Parathyroid adenoma (tissue), 2 donors: ENCODE measurements at regions not wholly inside any gene's neighbourhood (a gene's known extent, or its start where the extent isn't known, plus 50 kb on each side); places are given as distances from the start of the nearest gene placed in this dataset.
"Not testable (repeated sequence)": the region's sequence is repeated elsewhere in the genome, so short reads cannot be mapped to it uniquely, and the experiment has no call there.

ENCODE experiments used
- H2AFZ ChIP-seq: fragments of 300-600 bp; sonication (generic); one replicate; pipeline ENCODE4 v1.7.0; 2017; ENCODE audit warnings: antibody characterized with exemption, mild to moderate bottlenecking
- H3K27ac ChIP-seq: fragments of 300-600 bp; sonication (generic); one replicate; pipeline ENCODE4 v1.7.0; 2017
- H3K27me3 ChIP-seq: fragments of 300-600 bp; sonication (generic); one replicate; pipeline ENCODE4 v1.7.0; 2017; ENCODE audit warnings: low read length; ENCODE audit not compliant: control insufficient read depth, insufficient read depth
- H3K36me3 ChIP-seq: fragments of 300-600 bp; sonication (generic); one replicate; pipeline ENCODE4 v1.7.0; 2017; ENCODE audit warnings: low read length; ENCODE audit not compliant: control insufficient read depth, insufficient read depth
- H3K4me1 ChIP-seq: fragments of 300-600 bp; sonication (generic); one replicate; pipeline ENCODE4 v1.7.0; 2017; ENCODE audit warnings: control low read depth
- H3K4me2 ChIP-seq: fragments of 300-600 bp; sonication (generic); one replicate; pipeline ENCODE4 v1.7.0; 2017; ENCODE audit warnings: low read length
- H3K4me3 ChIP-seq: fragments of 300-600 bp; sonication (generic); one replicate; pipeline ENCODE4 v1.7.0; 2017; ENCODE audit warnings: low read depth, low read length
- H3K79me2 ChIP-seq: fragments of 300-600 bp; sonication (generic); one replicate; pipeline ENCODE4 v1.7.0; 2017; ENCODE audit warnings: control low read depth
- H3K9ac ChIP-seq: fragments of 300-600 bp; sonication (generic); one replicate; pipeline ENCODE4 v1.7.0; 2017; ENCODE audit warnings: mild to moderate bottlenecking
- H3K9me3 ChIP-seq: fragments of 300-600 bp; sonication (generic); one replicate; pipeline ENCODE4 v1.7.0; 2017; ENCODE audit warnings: low read length; ENCODE audit not compliant: control insufficient read depth
- CTCF ChIP-seq: fragments of 300-600 bp; sonication (generic); IDR thresholded peaks from one replicate; pipeline ENCODE4 v1.7.0; 2017; ENCODE audit warnings: antibody characterized with exemption, mild to moderate bottlenecking
- donor health status: primary hyperparathyroidism.

GRCh38 chr1:38584448-38585355 is 274.9 kb downstream of the RRAGC start:
- Histone ChIP-seq H3K4me2 (no peak overlapping the region), H3K27ac (no peak overlapping the region), H3K9ac (no peak overlapping the region), H3K9me3 (no peaks in the 10 kb centered on the region), H2AFZ (no peak overlapping the region), H3K79me2 (no peaks in the 10 kb centered on the region), H3K4me1 (no peaks in the 10 kb centered on the region), H3K27me3 (no peaks in the 10 kb centered on the region), H3K4me3 (no peak overlapping the region), H3K36me3 (no peaks in the 10 kb centered on the region)
- no peak for TF ChIP-seq CTCF

GRCh38 chr1:38583287-38583686 is 276.3 kb downstream of the RRAGC start:
- not testable (repeated sequence) for H3K27ac ChIP-seq, H3K27me3 ChIP-seq, H2AFZ ChIP-seq, H3K79me2 ChIP-seq, H3K9me3 ChIP-seq, H3K36me3 ChIP-seq, H3K4me3 ChIP-seq, H3K4me1 ChIP-seq, H3K4me2 ChIP-seq, H3K9ac ChIP-seq

GRCh38 chr1:38581396-38581795 is 278.2 kb downstream of the RRAGC start:
- Histone ChIP-seq H3K79me2 (no peaks in the 10 kb centered on the region), H3K27ac (no peak overlapping the region), H3K9ac (no peak overlapping the region), H3K36me3 (no peaks in the 10 kb centered on the region), H3K9me3 (no peaks in the 10 kb centered on the region), H3K4me1 (no peaks in the 10 kb centered on the region), H3K4me3 (no peak overlapping the region), H2AFZ (no peak overlapping the region), H3K4me2 (no peak overlapping the region), H3K27me3 (no peaks in the 10 kb centered on the region)
- TF ChIP-seq CTCF = no peak

DNA sequence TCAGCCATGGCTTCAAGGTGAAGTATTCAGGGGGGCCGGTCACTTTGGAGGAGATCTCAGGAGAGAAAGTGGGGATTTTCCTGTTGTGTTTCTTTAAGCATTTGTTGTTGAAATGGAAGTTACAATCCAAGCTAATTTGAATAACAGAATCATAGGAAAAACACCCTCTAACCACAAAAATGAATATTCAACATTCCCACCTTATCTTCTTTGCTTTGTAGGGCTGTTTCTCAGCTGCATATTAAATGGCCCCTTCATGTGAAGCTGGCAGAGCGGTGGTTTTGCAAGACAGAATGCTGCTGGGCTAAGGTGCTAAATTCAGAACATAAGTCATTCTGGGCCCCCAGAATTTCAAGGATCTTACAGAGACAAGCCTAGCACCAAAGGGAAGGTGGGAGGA is 279.0 kb downstream of the RRAGC start:
- Histone ChIP-seq H3K9ac (no peak overlapping the region), H3K9me3 (no peaks in the 10 kb centered on the region), H3K4me1 (no peaks in the 10 kb centered on the region), H3K27me3 (no peaks in the 10 kb centered on the region), H2AFZ (no peak overlapping the region), H3K4me2 (no peak overlapping the region), H3K4me3 (no peak overlapping the region), H3K27ac (no peak overlapping the region), H3K79me2 (no peaks in the 10 kb centered on the region), H3K36me3 (no peaks in the 10 kb centered on the region)
- no peak for TF ChIP-seq CTCF

- Histone ChIP-seq H3K36me3 (no peaks in the 10 kb centered on the region), H3K79me2 (no peaks in the 10 kb centered on the region), H3K4me2 (no peak overlapping the region), H3K9ac (no peak overlapping the region), H3K4me1 (no peaks in the 10 kb centered on the region), H3K9me3 (no peaks in the 10 kb centered on the region), H3K4me3 (no peak overlapping the region), H3K27ac (no peak overlapping the region), H3K27me3 (no peaks in the 10 kb centered on the region), H2AFZ (no peak overlapping the region)
- TF ChIP-seq CTCF = no peak
Observed at GRCh38 chr1:38579056-38579455, 280.5 kb downstream of the RRAGC start.
